Stimulated activated CD8-positive, alpha-beta memory T cell treated with anti-CD3 and anti-CD28 coated beads, Interleukin-12 subunit alpha, Interleukin-12 subunit beta, amount 100 ng/mL, for 1 hour (primary cell): ENCODE measurements at regions not wholly inside any gene's neighbourhood (a gene's known extent, or its start where the extent isn't known, plus 50 kb on each side); places are given as distances from the start of the nearest gene placed in this dataset.

Experiments
- DNase-seq: peaks from one replicate; pipeline ENCODE4 v3.0.0-alpha.2; 2020; ENCODE audit warnings: low read depth

GRCh38 chr12:127749416-127749815 lies 517.6 kb upstream of the TMEM132C start:
- no peak for DNase-seq

- DNase-seq, result no peak
These were observed 516.7 kb upstream of the TMEM132C start for GRCh38 chr12:127750076-127750840.

- DNase-seq, result no peak
These were observed 514.2 kb upstream of the TMEM132C start for GRCh38 chr12:127752802-127753201.

GRCh38 chr12:127760357-127760756 lies 506.6 kb upstream of the TMEM132C start:
- no peak for DNase-seq

- no peak for DNase-seq
These were observed 506.0 kb upstream of the TMEM132C start for GRCh38 chr12:127760996-127761395.

GRCh38 chr12:127761880-127762279 lies 505.1 kb upstream of the TMEM132C start:
- DNase-seq, result no peak

- DNase-seq, result no peak
These were observed 499.3 kb upstream of the TMEM132C start for GRCh38 chr12:127767656-127768055.

- no peak for DNase-seq
These were observed 496.9 kb upstream of the TMEM132C start for GRCh38 chr12:127770118-127770517.

GRCh38 chr12:127771546-127771945 lies 495.4 kb upstream of the TMEM132C start:
- DNase-seq, result no peak

GRCh38 chr12:127773520-127773919 lies 493.4 kb upstream of the TMEM132C start:
- DNase-seq, result no peak

GRCh38 chr12:127774828-127775227 lies 492.1 kb upstream of the TMEM132C start:
- DNase-seq, result no peak

GRCh38 chr12:127779301-127780045 lies 487.5 kb upstream of the TMEM132C start:
- no peak for DNase-seq

- DNase-seq, result no peak
These were observed 486.1 kb upstream of the TMEM132C start for GRCh38 chr12:127780881-127781280.

- DNase-seq, result no peak
These were observed 485.6 kb upstream of the TMEM132C start for GRCh38 chr12:127781336-127781735.

GRCh38 chr12:127785540-127785939 lies 481.4 kb upstream of the TMEM132C start:
- no peak for DNase-seq

- DNase-seq, result no peak
These were observed 480.9 kb upstream of the TMEM132C start for GRCh38 chr12:127785986-127786590.

GRCh38 chr12:127787544-127787943 lies 479.4 kb upstream of the TMEM132C start:
- no peak for DNase-seq

GRCh38 chr12:127790376-127790775 lies 476.6 kb upstream of the TMEM132C start:
- no peak for DNase-seq

- DNase-seq, result no peak
These were observed 475.8 kb upstream of the TMEM132C start for GRCh38 chr12:127791217-127791616.

- no peak for DNase-seq
These were observed 469.1 kb upstream of the TMEM132C start for GRCh38 chr12:127797918-127798317.

GRCh38 chr12:127802271-127802670 lies 464.7 kb upstream of the TMEM132C start:
- DNase-seq, result no peak

GRCh38 chr12:127803545-127803944 lies 463.4 kb upstream of the TMEM132C start:
- no peak for DNase-seq

- DNase-seq, result no peak
These were observed 457.7 kb upstream of the TMEM132C start for GRCh38 chr12:127809275-127809674.
